ENCODE measurements at regions not wholly inside any gene's neighbourhood (a gene's known extent, or its start where the extent isn't known, plus 50 kb on each side); places are given as distances from the start of the nearest gene placed in this dataset.

DNA sequence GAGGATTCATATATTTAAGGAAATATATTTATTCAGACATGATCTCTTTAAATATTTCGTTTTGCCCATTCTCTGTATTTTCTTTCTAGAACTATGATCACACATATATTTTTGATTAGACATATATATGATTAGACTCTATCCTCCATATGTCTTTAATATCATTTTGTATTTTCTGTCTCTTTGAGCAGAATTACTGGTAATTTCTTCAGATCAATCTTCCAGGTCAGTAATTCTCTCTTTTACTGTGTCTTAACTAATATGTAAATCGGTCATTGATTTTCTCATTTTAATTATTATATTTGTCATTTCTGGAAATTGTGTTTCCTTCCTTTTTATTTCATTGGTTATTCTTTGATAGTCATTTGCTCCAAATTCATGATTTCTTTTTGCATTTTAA is 586.2 kb downstream of the NR2F2 start:
- H3K4me3 ChIP-seq (replicated peaks in 1 of 3; ENCODE audit: insufficient read depth in 1 of 3, low read depth in 1 of 3, low read length in 3 of 3), result no peak overlapping the region
- no peak overlapping the region for H3K27ac ChIP-seq (ENCODE audit: insufficient read depth, low read depth, low read length)
- no peaks in the 10 kb centered on the region for H3K36me3 ChIP-seq (ENCODE audit: control insufficient read depth in 2 of 2, extremely low read depth in 1 of 2, insufficient read depth in 2 of 2, low read length in 2 of 2)
- intact Hi-C loops (cut with micrococcal nuclease) (loop anchor here (1.0 to 10.0 kb wide), 2 partner anchors 48 to 298 kb away; no protein-coding TSS in a partner anchor), dilution Hi-C loops (cut with MboI; ENCODE audit: extremely low pct_ligation_motif_present, low sequenced_read_pairs) (no loop called here)
- no peak for DNase-seq (ENCODE audit: low read depth, low spot score)
- ChIA-PET POLR2A (no interaction called here), CTCF (no interaction called here)
- H3K9me1 ChIP-seq (replicated peaks; ENCODE audit: control insufficient read depth, extremely low read depth, insufficient read depth, low read length), result no peaks in the 10 kb centered on the region
- no peak overlapping the region for H3K4me2 ChIP-seq (ENCODE audit: insufficient read depth, low read length)
- H3K4me1 ChIP-seq (ENCODE audit: control insufficient read depth, extremely low read depth, insufficient read depth, low read length), result no peaks in the 10 kb centered on the region
- H3K27me3 ChIP-seq (ENCODE audit: control insufficient read depth in 2 of 2, insufficient read depth in 2 of 2, low read length in 2 of 2), result no peaks in the 10 kb centered on the region
- no peak overlapping the region for H2AFZ ChIP-seq (ENCODE audit: low read depth, low read length)
- H3K9me3 ChIP-seq (replicated peaks; ENCODE audit: control insufficient read depth, insufficient read depth, low read length), result no peaks in the 10 kb centered on the region
- FAIRE-seq, result no peak
- no peaks in the 10 kb centered on the region for H4K20me1 ChIP-seq (replicated peaks; ENCODE audit: control insufficient read depth, extremely low read depth, insufficient read depth, low read length)
- BruUV-seq (replicated peaks), result no TSS peak
- H3K79me2 ChIP-seq (ENCODE audit: control insufficient read depth, insufficient read depth, low read length), result no peaks in the 10 kb centered on the region
- TF ChIP-seq FOS (IDR thresholded peaks at IDR 0.05; ENCODE audit: borderline replicate concordance, insufficient read depth, low read length), result no peak
- no peak for TF ChIP-seq POLR2AphosphoS5 (IDR thresholded peaks at IDR 0.05; ENCODE audit: insufficient read depth, low read depth, low read length)
- TF ChIP-seq MYC (IDR thresholded peaks at IDR 0.05; ENCODE audit: low read depth, low read length), result no peak
- TF ChIP-seq, protein P1, sequence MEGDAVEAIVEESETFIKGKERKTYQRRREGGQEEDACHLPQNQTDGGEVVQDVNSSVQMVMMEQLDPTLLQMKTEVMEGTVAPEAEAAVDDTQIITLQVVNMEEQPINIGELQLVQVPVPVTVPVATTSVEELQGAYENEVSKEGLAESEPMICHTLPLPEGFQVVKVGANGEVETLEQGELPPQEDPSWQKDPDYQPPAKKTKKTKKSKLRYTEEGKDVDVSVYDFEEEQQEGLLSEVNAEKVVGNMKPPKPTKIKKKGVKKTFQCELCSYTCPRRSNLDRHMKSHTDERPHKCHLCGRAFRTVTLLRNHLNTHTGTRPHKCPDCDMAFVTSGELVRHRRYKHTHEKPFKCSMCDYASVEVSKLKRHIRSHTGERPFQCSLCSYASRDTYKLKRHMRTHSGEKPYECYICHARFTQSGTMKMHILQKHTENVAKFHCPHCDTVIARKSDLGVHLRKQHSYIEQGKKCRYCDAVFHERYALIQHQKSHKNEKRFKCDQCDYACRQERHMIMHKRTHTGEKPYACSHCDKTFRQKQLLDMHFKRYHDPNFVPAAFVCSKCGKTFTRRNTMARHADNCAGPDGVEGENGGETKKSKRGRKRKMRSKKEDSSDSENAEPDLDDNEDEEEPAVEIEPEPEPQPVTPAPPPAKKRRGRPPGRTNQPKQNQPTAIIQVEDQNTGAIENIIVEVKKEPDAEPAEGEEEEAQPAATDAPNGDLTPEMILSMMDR (IDR thresholded peaks at IDR 0.05; ENCODE audit: extremely low read depth in 1 of 2, insufficient read depth in 1 of 2, low read depth in 1 of 2, low read length in 2 of 2), result no peak
- no peak overlapping the region for H3K9ac ChIP-seq (replicated peaks; ENCODE audit: extremely low read depth, insufficient read depth, low read length)

DNA sequence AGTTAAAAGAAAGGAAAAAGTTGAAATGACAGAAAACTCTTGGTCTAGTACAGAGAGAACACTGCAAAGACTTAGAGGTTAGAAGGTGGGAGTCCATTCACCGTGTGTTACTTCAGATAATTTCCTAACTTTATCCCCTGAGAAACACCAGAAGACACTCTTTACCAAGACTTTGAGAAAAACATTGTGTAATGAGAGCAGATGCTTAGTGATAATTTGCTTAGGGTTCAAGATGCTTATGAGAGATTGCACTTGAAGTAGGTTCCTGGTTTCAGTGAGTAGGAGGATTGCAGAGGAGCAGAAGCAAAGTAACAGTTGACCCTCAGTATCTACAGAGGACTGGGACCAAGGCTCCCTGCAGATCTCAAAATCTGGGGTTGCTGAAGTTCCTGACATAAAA is 594.1 kb downstream of the NR2F2 start:
- Histone ChIP-seq H3K4me2 (ENCODE audit: insufficient read depth, low read length) (no peak overlapping the region), H3K27me3 (ENCODE audit: control insufficient read depth in 2 of 2, insufficient read depth in 2 of 2, low read length in 2 of 2) (no peaks in the 10 kb centered on the region), H3K9me1 (replicated peaks; ENCODE audit: control insufficient read depth, extremely low read depth, insufficient read depth, low read length) (no peaks in the 10 kb centered on the region), H4K20me1 (replicated peaks; ENCODE audit: control insufficient read depth, extremely low read depth, insufficient read depth, low read length) (no peaks in the 10 kb centered on the region), H3K9ac (replicated peaks; ENCODE audit: extremely low read depth, insufficient read depth, low read length) (no peak overlapping the region), H3K4me1 (ENCODE audit: control insufficient read depth, extremely low read depth, insufficient read depth, low read length) (no peaks in the 10 kb centered on the region), H3K79me2 (ENCODE audit: control insufficient read depth, insufficient read depth, low read length) (no peaks in the 10 kb centered on the region), H3K9me3 (replicated peaks; ENCODE audit: control insufficient read depth, insufficient read depth, low read length) (no peaks in the 10 kb centered on the region), H2AFZ (ENCODE audit: low read depth, low read length) (no peak overlapping the region), H3K4me3 (replicated peaks in 1 of 3; ENCODE audit: insufficient read depth in 1 of 3, low read depth in 1 of 3, low read length in 3 of 3) (no peak overlapping the region), H3K27ac (ENCODE audit: insufficient read depth, low read depth, low read length) (no peak overlapping the region), H3K36me3 (ENCODE audit: control insufficient read depth in 2 of 2, extremely low read depth in 1 of 2, insufficient read depth in 2 of 2, low read length in 2 of 2) (no peaks in the 10 kb centered on the region)
- no peak for FAIRE-seq
- intact Hi-C loops (cut with micrococcal nuclease) (no loop called here), dilution Hi-C loops (cut with MboI; ENCODE audit: extremely low pct_ligation_motif_present, low sequenced_read_pairs) (no loop called here)
- DNase-seq (ENCODE audit: low read depth, low spot score), result no peak
- TF ChIP-seq GATA2 (IDR thresholded peaks at IDR 0.05; ENCODE audit: insufficient read depth, insufficient read length, low read depth, low read length), result no peak
- no peak for TF ChIP-seq POLR2A (IDR thresholded peaks at IDR 0.05; ENCODE audit: low read depth, low read length)
- no peak for TF ChIP-seq POLR2AphosphoS5 (IDR thresholded peaks at IDR 0.05; ENCODE audit: insufficient read depth, low read depth, low read length)
- no peak for TF ChIP-seq FOS (IDR thresholded peaks at IDR 0.05; ENCODE audit: borderline replicate concordance, insufficient read depth, low read length)
- TF ChIP-seq, protein P1 (IDR thresholded peaks at IDR 0.05; ENCODE audit: extremely low read depth in 1 of 2, insufficient read depth in 1 of 2, low read depth in 1 of 2, low read length in 2 of 2), result no peak
- TF ChIP-seq, protein P2, sequence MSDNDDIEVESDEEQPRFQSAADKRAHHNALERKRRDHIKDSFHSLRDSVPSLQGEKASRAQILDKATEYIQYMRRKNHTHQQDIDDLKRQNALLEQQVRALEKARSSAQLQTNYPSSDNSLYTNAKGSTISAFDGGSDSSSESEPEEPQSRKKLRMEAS (IDR thresholded peaks at IDR 0.05; ENCODE audit: insufficient read depth, insufficient read length), result no peak
- TF ChIP-seq MYC (IDR thresholded peaks at IDR 0.05; ENCODE audit: low read depth, low read length), result no peak
- no peak for TF ChIP-seq JUN (IDR thresholded peaks at IDR 0.05; ENCODE audit: borderline replicate concordance, insufficient read depth, insufficient read length, low read depth)
- TF ChIP-seq EZH2 (IDR thresholded peaks at IDR 0.05; ENCODE audit: borderline replicate concordance, low read depth, low read length, severe bottlenecking), result no peak
- ChIA-PET POLR2A (no interaction called here), CTCF (no interaction called here)
- BruUV-seq (replicated peaks), result no TSS peak

All from endothelial cell of umbilical vein (primary cell).